SU-DHL-6 (cell line): ENCODE measurements at regions not wholly inside any gene's neighbourhood (a gene's known extent, or its start where the extent isn't known, plus 50 kb on each side); places are given as distances from the start of the nearest gene placed in this dataset.

Source experiments
- H2AFZ ChIP-seq: fragments of 200-600 bp; sonication (generic); 2 replicates; pipeline ENCODE4 v1.6.1; 2014; ENCODE audit warnings: low read depth, mild to moderate bottlenecking, moderate library complexity, mixed read lengths, antibody characterized with exemption, low read length; ENCODE audit not compliant: severe bottlenecking
- H3F3A ChIP-seq: fragments of 200-600 bp; shearing (Covaris generic); 2 replicates; pipeline ENCODE4 v1.6.0; 2016; ENCODE audit warnings: antibody characterized with exemption, mild to moderate bottlenecking; ENCODE audit not compliant: insufficient read depth
- H3K27ac ChIP-seq: fragments of 200-600 bp; sonication (generic); 2 replicates; pipeline ENCODE4 v1.5.1; 2016; ENCODE audit warnings: low read depth, mild to moderate bottlenecking, low read length, moderate library complexity, mixed read lengths
- H3K27me3 ChIP-seq: fragments of 200-600 bp; sonication (generic), shearing (Covaris generic); 2 replicates; pipeline ENCODE4 v1.6.0; 2014; ENCODE audit warnings: mild to moderate bottlenecking, low read length
- H3K36me3 ChIP-seq: fragments of 200-600 bp; sonication (generic); 2 replicates; pipeline ENCODE4 v1.6.1; 2014; ENCODE audit warnings: mild to moderate bottlenecking, low read length, mixed read lengths
- H3K4me2 ChIP-seq: fragments of 300-600, 200-600 bp; shearing (Covaris generic), sonication (generic); 2 replicates; pipeline ENCODE4 v1.6.0; 2014; ENCODE audit warnings: low read length, low read depth, mild to moderate bottlenecking; ENCODE audit not compliant: poor library complexity, severe bottlenecking
- H3K4me3 ChIP-seq: fragments of 200-600 bp; sonication (generic); 2 replicates; pipeline ENCODE4 v1.5.1; 2014; ENCODE audit warnings: antibody characterized with exemption, low read length, mild to moderate bottlenecking, mixed read lengths; ENCODE audit not compliant: insufficient read depth, poor library complexity, severe bottlenecking
- H3K79me2 ChIP-seq: fragments of 200-600 bp; sonication (generic); 2 replicates; pipeline ENCODE4 v1.6.1; 2014; ENCODE audit warnings: mild to moderate bottlenecking, low read length, moderate library complexity; ENCODE audit not compliant: insufficient read depth
- H3K9ac ChIP-seq: fragments of 200-600 bp; sonication (generic); 2 replicates; pipeline ENCODE4 v1.7.0; 2014; ENCODE audit warnings: mild to moderate bottlenecking, low read length
- H3K9me2 ChIP-seq: fragments of 200-600 bp; sonication (generic); replicated peaks from 2 replicates; pipeline ENCODE4 v1.6.1; 2014; ENCODE audit warnings: low read length; ENCODE audit not compliant: insufficient read depth
- H3K9me3 ChIP-seq: fragments of 200-600 bp; sonication (generic); 2 replicates; pipeline ENCODE4 v1.6.1; 2014; ENCODE audit warnings: low read length, mixed read lengths; ENCODE audit not compliant: insufficient read depth
- H4K20me1 ChIP-seq: fragments of 200-600 bp; sonication (generic); 2 replicates; pipeline ENCODE4 v1.6.1; 2014; ENCODE audit warnings: low read depth, mild to moderate bottlenecking, antibody characterized with exemption, low read length, moderate library complexity, mixed read lengths
- EZH2phosphoT487 ChIP-seq: fragments of 200-600 bp; sonication (generic), shearing (Covaris generic); conservative IDR thresholded peaks from 2 replicates; pipeline ENCODE4 v1.6.1; 2018; ENCODE audit warnings: mild to moderate bottlenecking, antibody characterized with exemption, low read length, moderate library complexity, mixed read lengths
- TF ChIP-seq, protein P1 (sequence below): fragments of 200-600 bp; sonication (generic); IDR thresholded peaks from one replicate; pipeline ENCODE4 v1.5.1; 2017; ENCODE audit warnings: antibody characterized with exemption, mild to moderate bottlenecking, low read length, moderate library complexity; ENCODE audit not compliant: insufficient read depth, poor library complexity, severe bottlenecking

DNA sequence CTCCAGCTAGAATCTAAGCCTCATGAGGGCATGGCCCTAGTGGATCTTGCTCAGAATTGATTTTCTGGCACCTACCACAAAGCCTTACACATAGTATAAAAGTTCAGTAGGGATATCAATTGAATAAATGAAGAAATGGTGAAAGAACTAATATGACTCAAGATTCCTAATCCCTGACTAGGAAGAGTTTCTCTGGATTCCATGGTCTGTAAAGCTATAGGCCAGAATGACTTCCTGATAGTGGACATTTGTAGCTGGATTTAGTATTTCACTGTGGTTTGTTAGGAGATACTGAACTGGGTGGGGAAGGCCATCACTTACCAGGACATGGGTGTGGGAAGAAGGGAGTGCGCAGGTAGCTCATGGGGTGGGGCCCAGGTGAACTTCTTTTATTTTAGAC is 168.9 kb downstream of the RAP2B start:
- H3K9ac ChIP-seq, result no peak overlapping the region
- no peaks in the 10 kb centered on the region for H3K27me3 ChIP-seq
- H3K4me3 ChIP-seq, result no peak overlapping the region
- H3F3A ChIP-seq, result no peaks in the 10 kb centered on the region
- H3K36me3 ChIP-seq, result no peaks in the 10 kb centered on the region
- H3K4me2 ChIP-seq, result no peak overlapping the region
- H3K79me2 ChIP-seq, result no peaks in the 10 kb centered on the region
- no peak overlapping the region for H2AFZ ChIP-seq
- no peak overlapping the region for H3K27ac ChIP-seq
- H4K20me1 ChIP-seq, result no peaks in the 10 kb centered on the region
- H3K9me2 ChIP-seq, result no peaks in the 10 kb centered on the region
- H3K9me3 ChIP-seq, result no peaks in the 10 kb centered on the region
- TF ChIP-seq, protein P1, sequence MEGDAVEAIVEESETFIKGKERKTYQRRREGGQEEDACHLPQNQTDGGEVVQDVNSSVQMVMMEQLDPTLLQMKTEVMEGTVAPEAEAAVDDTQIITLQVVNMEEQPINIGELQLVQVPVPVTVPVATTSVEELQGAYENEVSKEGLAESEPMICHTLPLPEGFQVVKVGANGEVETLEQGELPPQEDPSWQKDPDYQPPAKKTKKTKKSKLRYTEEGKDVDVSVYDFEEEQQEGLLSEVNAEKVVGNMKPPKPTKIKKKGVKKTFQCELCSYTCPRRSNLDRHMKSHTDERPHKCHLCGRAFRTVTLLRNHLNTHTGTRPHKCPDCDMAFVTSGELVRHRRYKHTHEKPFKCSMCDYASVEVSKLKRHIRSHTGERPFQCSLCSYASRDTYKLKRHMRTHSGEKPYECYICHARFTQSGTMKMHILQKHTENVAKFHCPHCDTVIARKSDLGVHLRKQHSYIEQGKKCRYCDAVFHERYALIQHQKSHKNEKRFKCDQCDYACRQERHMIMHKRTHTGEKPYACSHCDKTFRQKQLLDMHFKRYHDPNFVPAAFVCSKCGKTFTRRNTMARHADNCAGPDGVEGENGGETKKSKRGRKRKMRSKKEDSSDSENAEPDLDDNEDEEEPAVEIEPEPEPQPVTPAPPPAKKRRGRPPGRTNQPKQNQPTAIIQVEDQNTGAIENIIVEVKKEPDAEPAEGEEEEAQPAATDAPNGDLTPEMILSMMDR, result no peak
- no peak for TF ChIP-seq EZH2phosphoT487

DNA sequence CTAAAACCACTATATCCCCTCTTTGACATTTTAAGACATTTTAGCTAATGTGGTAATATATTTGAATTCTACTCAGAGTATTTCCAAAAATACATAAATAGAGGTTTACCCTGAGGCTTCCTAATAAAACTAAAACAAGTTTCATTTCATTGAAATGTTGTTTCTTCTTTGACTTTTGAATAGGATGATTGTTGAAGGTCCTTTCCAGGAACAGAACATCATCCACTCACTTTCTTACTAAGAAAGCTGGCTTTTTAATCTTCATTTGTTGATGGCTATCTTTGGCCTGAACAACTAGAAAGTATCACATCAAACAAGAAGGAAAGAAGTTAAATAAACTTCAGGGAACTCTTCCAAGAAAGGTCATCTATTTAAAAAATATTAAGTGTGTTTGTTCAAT is 169.7 kb downstream of the RAP2B start:
- Histone ChIP-seq H4K20me1 (no peaks in the 10 kb centered on the region), H3F3A (no peaks in the 10 kb centered on the region), H2AFZ (no peak overlapping the region), H3K9ac (no peak overlapping the region), H3K27ac (no peak overlapping the region), H3K4me3 (no peak overlapping the region), H3K36me3 (no peaks in the 10 kb centered on the region), H3K9me2 (no peaks in the 10 kb centered on the region), H3K9me3 (no peaks in the 10 kb centered on the region), H3K27me3 (no peaks in the 10 kb centered on the region), H3K79me2 (no peaks in the 10 kb centered on the region), H3K4me2 (no peak overlapping the region)
- TF ChIP-seq EZH2phosphoT487, result no peak
- TF ChIP-seq, protein P1, result no peak

DNA sequence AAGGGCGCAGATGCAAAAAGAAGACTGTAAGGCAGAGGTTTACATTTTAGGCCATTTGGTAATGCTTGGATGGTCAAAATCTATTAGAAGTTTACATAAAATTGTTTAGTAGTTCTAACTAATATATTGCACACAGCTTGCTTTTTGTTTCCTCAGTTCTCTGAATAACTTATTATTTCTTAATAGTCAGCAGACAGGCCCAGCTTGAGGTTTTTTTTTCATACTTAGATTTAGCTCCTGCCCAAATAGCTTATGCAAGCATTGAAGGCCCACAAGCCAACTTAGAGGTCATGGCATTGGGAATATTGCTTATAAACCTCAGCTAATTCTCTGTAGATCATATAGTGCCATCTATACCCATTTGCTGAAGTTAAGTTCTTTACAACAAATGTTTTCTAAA is 172.5 kb downstream of the RAP2B start:
- H3K9me2 ChIP-seq, result no peaks in the 10 kb centered on the region
- no peak overlapping the region for H3K27ac ChIP-seq
- H3K36me3 ChIP-seq, result no peaks in the 10 kb centered on the region
- no peaks in the 10 kb centered on the region for H3F3A ChIP-seq
- H2AFZ ChIP-seq, result no peak overlapping the region
- H3K27me3 ChIP-seq, result no peaks in the 10 kb centered on the region
- TF ChIP-seq, protein P1, result no peak
- no peaks in the 10 kb centered on the region for H3K79me2 ChIP-seq
- no peak overlapping the region for H3K4me3 ChIP-seq
- no peak overlapping the region for H3K9ac ChIP-seq
- H3K9me3 ChIP-seq, result no peaks in the 10 kb centered on the region
- no peaks in the 10 kb centered on the region for H4K20me1 ChIP-seq
- H3K4me2 ChIP-seq, result no peak overlapping the region

DNA sequence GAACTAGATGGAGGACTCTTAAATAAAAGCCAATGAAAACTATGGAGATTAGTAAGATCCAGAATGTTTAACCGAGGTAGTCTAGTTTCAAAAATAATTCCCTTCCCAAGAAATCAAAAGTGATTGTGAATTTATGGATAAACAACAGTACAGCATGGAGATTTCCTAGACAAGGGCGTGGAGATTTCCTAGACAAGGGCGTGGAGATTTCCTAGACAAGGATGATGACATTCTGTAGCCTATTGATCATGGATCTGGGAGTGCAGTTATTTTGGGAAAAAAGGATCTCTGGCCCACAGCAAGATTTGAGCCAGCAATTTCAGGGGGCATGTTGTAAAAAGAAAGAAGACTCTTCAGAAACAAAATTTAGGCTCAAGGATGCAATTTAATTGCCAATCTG is 175.3 kb downstream of the RAP2B start:
- no peak overlapping the region for H2AFZ ChIP-seq
- H3K4me3 ChIP-seq, result no peak overlapping the region
- TF ChIP-seq EZH2phosphoT487, result no peak
- TF ChIP-seq, protein P1, result no peak
- no peaks in the 10 kb centered on the region for H3K9me3 ChIP-seq
- no peaks in the 10 kb centered on the region for H3K27me3 ChIP-seq
- no peak overlapping the region for H3K4me2 ChIP-seq
- no peaks in the 10 kb centered on the region for H3F3A ChIP-seq
- H3K9me2 ChIP-seq, result no peaks in the 10 kb centered on the region
- no peaks in the 10 kb centered on the region for H3K79me2 ChIP-seq
- no peak overlapping the region for H3K9ac ChIP-seq
- H4K20me1 ChIP-seq, result no peaks in the 10 kb centered on the region
- H3K36me3 ChIP-seq, result no peaks in the 10 kb centered on the region
- H3K27ac ChIP-seq, result no peak overlapping the region
